ENCODE measurements at regions not wholly inside any gene's neighbourhood (a gene's known extent, or its start where the extent isn't known, plus 50 kb on each side); places are given as distances from the start of the nearest gene placed in this dataset.
"Not testable (repeated sequence)": the region's sequence is repeated elsewhere in the genome, so short reads cannot be mapped to it uniquely, and the experiment has no call there.

DNA sequence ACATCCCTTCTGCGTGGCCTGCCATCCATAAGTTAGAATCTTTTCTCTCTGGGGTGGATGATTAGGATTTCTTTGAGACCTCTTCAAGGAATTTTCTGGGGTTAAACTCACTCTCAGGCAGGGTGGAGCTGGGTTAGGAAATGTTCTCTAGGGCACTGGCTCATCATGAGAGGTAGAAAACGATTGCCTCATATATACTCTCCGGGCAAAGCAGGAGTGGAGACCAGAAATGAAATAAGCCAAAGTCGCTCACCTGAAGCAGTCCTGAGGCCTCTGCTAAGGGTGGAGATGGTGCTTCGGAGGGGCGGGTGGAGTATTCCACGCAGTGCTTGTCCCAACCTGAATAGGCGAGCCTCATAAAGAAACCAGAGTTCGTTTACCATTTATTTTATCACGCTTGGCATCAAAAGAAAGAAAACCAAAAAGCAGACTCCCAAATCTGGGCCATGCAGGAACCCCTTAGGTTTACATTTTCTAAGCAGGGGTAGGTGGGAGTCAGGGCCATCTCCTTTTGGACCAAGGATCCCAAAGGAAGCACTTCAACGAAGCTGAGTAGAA, 249.3 kb upstream of the MEIS1 start (continued):
- TF ChIP-seq, protein P1, sequence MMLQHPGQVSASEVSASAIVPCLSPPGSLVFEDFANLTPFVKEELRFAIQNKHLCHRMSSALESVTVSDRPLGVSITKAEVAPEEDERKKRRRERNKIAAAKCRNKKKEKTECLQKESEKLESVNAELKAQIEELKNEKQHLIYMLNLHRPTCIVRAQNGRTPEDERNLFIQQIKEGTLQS (IDR thresholded peaks at IDR 0.05; ENCODE audit: insufficient read depth, low read depth, low read length) = no peak
- TF ChIP-seq CBX5 (IDR thresholded peaks at IDR 0.05; ENCODE audit: low read depth, low read length) = no peak

DNA sequence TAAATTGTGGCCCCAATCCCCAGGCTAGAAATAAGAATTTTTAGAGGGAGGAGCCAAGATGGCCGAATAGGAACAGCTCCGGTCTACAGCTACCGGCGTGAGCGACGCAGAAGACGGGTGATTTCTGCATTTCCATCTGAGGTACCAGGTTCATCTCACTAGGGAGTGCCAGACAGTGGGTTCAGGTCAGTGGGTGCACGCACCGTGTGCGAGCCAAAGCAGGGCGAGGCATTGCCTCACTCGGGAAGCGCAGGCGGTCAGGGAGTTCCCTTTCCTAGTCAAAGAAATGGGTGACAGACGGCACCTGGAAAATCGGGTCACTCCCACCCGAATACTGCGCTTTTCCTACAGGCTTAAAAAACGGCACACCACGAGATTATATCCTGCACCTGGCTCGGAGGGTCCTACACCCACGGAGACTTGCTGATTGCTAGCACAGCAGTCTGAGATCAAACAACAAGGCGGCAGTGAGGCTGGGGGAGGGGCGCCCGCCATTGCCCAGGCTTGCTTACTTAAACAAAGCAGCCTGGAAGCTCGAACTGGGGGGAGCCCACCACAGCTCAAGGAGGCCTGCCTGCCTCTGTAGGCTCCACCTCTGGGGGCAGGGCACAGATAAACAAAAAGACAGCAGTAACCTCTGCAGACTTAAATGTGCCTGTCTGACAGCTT, 257.7 kb upstream of the MEIS1 start:
- H3K79me1 ChIP-seq (ENCODE audit: low read depth, low read length); H3K4ac ChIP-seq (replicated peaks; ENCODE audit: insufficient read length, low read depth, low read length); H3K4me2 ChIP-seq (ENCODE audit: insufficient read depth in 1 of 2, low read depth in 2 of 2, low read length in 2 of 2); H3K27ac ChIP-seq (ENCODE audit: low read depth, low read length); H3K79me2 ChIP-seq (ENCODE audit: control insufficient read depth in 1 of 2, insufficient read depth in 2 of 2, low read length in 2 of 2); H4K5ac ChIP-seq (ENCODE audit: insufficient read length, low read depth, low read length); H2BK20ac ChIP-seq (ENCODE audit: low read length); H2BK15ac ChIP-seq (ENCODE audit: low read length); H2AK5ac ChIP-seq (ENCODE audit: low read depth, low read length); H3K36me3 ChIP-seq (ENCODE audit: control insufficient read depth in 2 of 4, insufficient read depth in 4 of 4, low read length in 3 of 4); H4K91ac ChIP-seq (replicated peaks; ENCODE audit: insufficient read length, low read length); H3K4me1 ChIP-seq (replicated peaks in 1 of 4; ENCODE audit: control insufficient read depth in 3 of 4, insufficient read depth in 4 of 4, low read length in 3 of 4); H4K8ac ChIP-seq (ENCODE audit: extremely low read depth, insufficient read depth, low read length); H2BK120ac ChIP-seq (replicated peaks; ENCODE audit: low read depth, low read length); H2BK12ac ChIP-seq (ENCODE audit: low read depth, low read length); H3K14ac ChIP-seq (ENCODE audit: insufficient read length); H3K23ac ChIP-seq (ENCODE audit: insufficient read length); H3K27me3 ChIP-seq (replicated peaks in 1 of 4; ENCODE audit: control insufficient read depth in 3 of 4, extremely low read depth in 1 of 4, insufficient read depth in 3 of 4, low read length in 3 of 4); H2BK5ac ChIP-seq (ENCODE audit: low read depth, low read length); H3K18ac ChIP-seq (ENCODE audit: extremely low read depth, low read length); FAIRE-seq; POLR2A ChIA-PET (ENCODE audit: partially characterized antibody); H3K56ac ChIP-seq (replicated peaks; ENCODE audit: insufficient read length, low read depth, low read length); H3K9me3 ChIP-seq (ENCODE audit: insufficient read depth in 2 of 2, low read depth in 1 of 2, low read length in 1 of 2); H3K9ac ChIP-seq (replicated peaks in 1 of 4; ENCODE audit: extremely low read depth in 1 of 4, low read depth in 3 of 4, low read length in 3 of 4); H3K23me2 ChIP-seq (ENCODE audit: low read depth, low read length); H2AFZ ChIP-seq (ENCODE audit: low read length); H4K20me1 ChIP-seq (replicated peaks in 1 of 2; ENCODE audit: control insufficient read depth in 1 of 2, insufficient read depth in 2 of 2, low read length in 2 of 2); H3K4me3 ChIP-seq (ENCODE audit: extremely low read depth in 1 of 4, insufficient read depth in 2 of 4, low read depth in 3 of 4, low read length in 4 of 4): not testable (repeated sequence)
- CTCF ChIA-PET (ENCODE audit: partially characterized antibody) = interaction anchor here (0.6 kb wide), 1 partner anchor 257 kb away, joined by 3 read pairs; no protein-coding TSS in a partner anchor
- DNase-seq (ENCODE audit: low read depth in 1 of 2, low spot score in 2 of 2) = peak in 1 of 2 experiments; percentile 53
- 91% methylated on average over 26 of the region's 26 CpGs; no CpG with 5 or more reads in 1 of the 2 experiments for WGBS, 2 experiments (ENCODE audit: extremely low coverage in 1 of 2, insufficient coverage in 1 of 2, insufficient read length in 1 of 2, insufficient replicate concordance in 2 of 2, low coverage in 1 of 2, low lambda C conversion rate in 2 of 2, missing lambda C conversion rate in 1 of 2)
